Neural cell (in vitro differentiated cells): ENCODE measurements at regions not wholly inside any gene's neighbourhood (a gene's known extent, or its start where the extent isn't known, plus 50 kb on each side); places are given as distances from the start of the nearest gene placed in this dataset.

Source experiments
- H2AFZ ChIP-seq: fragments of 200-600, 300-800 bp; sonication (generic), shearing (Covaris generic); 2 replicates; pipeline ENCODE4 v1.6.0; 2014; ENCODE audit warnings: low read depth, mild to moderate bottlenecking, antibody characterized with exemption, low read length, moderate library complexity
- H3F3A ChIP-seq: fragments of 200-600 bp; shearing (Covaris generic); 2 replicates; pipeline ENCODE4 v1.6.1; 2016; ENCODE audit warnings: mild to moderate bottlenecking, moderate library complexity, mixed read lengths, antibody characterized with exemption, low read length; ENCODE audit not compliant: insufficient read depth, poor library complexity, severe bottlenecking
- H3K27ac ChIP-seq: fragments of 200-600, 300-800 bp; sonication (generic), shearing (Covaris generic); 2 replicates; pipeline ENCODE4 v1.5.1; 2014; ENCODE audit warnings: mild to moderate bottlenecking, low read length, moderate library complexity
- H3K27me3 ChIP-seq: fragments of 300-800, 200-600 bp; sonication (generic), shearing (Covaris generic); 2 replicates; pipeline ENCODE4 v1.6.0; 2014; ENCODE audit warnings: mild to moderate bottlenecking, low read depth, low read length, moderate library complexity; ENCODE audit not compliant: insufficient read depth
- H3K36me3 ChIP-seq: fragments of 300-800, 200-600 bp; sonication (generic), shearing (Covaris generic); 2 replicates; pipeline ENCODE4 v1.5.1; 2014; ENCODE audit warnings: mild to moderate bottlenecking, antibody characterized with exemption, low read length, moderate library complexity; ENCODE audit not compliant: insufficient read depth
- H3K4me2 ChIP-seq: fragments of 300-800, 200-600 bp; sonication (generic), shearing (Covaris generic); 2 replicates; pipeline ENCODE4 v1.6.0; 2014; ENCODE audit warnings: mild to moderate bottlenecking, low read length
- H3K4me3 ChIP-seq: fragments of 300-800, 200-600 bp; sonication (generic), shearing (Covaris generic); 2 replicates; pipeline ENCODE4 v1.5.1; 2014; ENCODE audit warnings: mild to moderate bottlenecking, low read length, moderate library complexity
- H3K79me2 ChIP-seq: fragments of 200-600 bp; shearing (Covaris generic); replicated peaks from 2 replicates; pipeline ENCODE4 v1.6.0; 2014; ENCODE audit warnings: mild to moderate bottlenecking, low read length, moderate library complexity; ENCODE audit not compliant: insufficient read depth
- H3K9ac ChIP-seq: fragments of 300-800, 200-600 bp; sonication (generic), shearing (Covaris generic); 2 replicates; pipeline ENCODE4 v1.6.1; 2016; ENCODE audit warnings: mild to moderate bottlenecking, low read length, mixed read lengths
- H3K9me2 ChIP-seq: fragments of 200-600 bp; shearing (Covaris generic); 2 replicates; pipeline ENCODE4 v1.6.1; 2016; ENCODE audit warnings: mild to moderate bottlenecking, low read length, mixed read lengths; ENCODE audit not compliant: insufficient read depth
- H3K9me3 ChIP-seq: fragments of 200-600, 300-800 bp; sonication (generic), shearing (Covaris generic); 2 replicates; pipeline ENCODE4 v1.6.1; 2016; ENCODE audit warnings: mild to moderate bottlenecking, mixed run types, low read length, moderate library complexity, mixed read lengths
- H4K20me1 ChIP-seq: fragments of 200-600 bp; shearing (Covaris generic); 2 replicates; pipeline ENCODE4 v1.6.1; 2016; ENCODE audit warnings: mild to moderate bottlenecking, mixed run types; ENCODE audit not compliant: insufficient read depth
- EP300 ChIP-seq: fragments of 450-650 bp; conservative IDR thresholded peaks from 2 replicates; pipeline ENCODE4 v1.6.1; 2014; ENCODE audit warnings: antibody characterized with exemption, mild to moderate bottlenecking, moderate library complexity; ENCODE audit not compliant: poor library complexity, severe bottlenecking
- EZH2 ChIP-seq: fragments of 200-600, 300-800 bp; shearing (Covaris generic), sonication (generic); IDR thresholded peaks from 2 replicates; pipeline ENCODE4 v1.6.1; 2014; ENCODE audit warnings: antibody characterized with exemption, low read length, borderline replicate concordance, mild to moderate bottlenecking; ENCODE audit not compliant: insufficient read depth, poor library complexity, severe bottlenecking
- MXI1 ChIP-seq: fragments of 450-650 bp; conservative IDR thresholded peaks from 2 replicates; pipeline ENCODE4 v1.6.1; 2014; ENCODE audit warnings: antibody characterized with exemption, mild to moderate bottlenecking; ENCODE audit not compliant: poor library complexity, severe bottlenecking
- POLR2AphosphoS5 ChIP-seq: IDR thresholded peaks from 2 replicates; pipeline ENCODE4 v1.6.1; 2012
- RAD21 ChIP-seq: fragments of 450-650 bp; conservative IDR thresholded peaks from 2 replicates; pipeline ENCODE4 v1.6.1; 2014; ENCODE audit warnings: antibody characterized with exemption, mild to moderate bottlenecking, moderate library complexity
- SMC3 ChIP-seq: fragments of 450-650 bp; conservative IDR thresholded peaks from 2 replicates; pipeline ENCODE4 v1.6.1; 2014; ENCODE audit warnings: antibody characterized with exemption, mild to moderate bottlenecking, moderate library complexity; ENCODE audit not compliant: poor library complexity
- TAF1 ChIP-seq: IDR thresholded peaks from 2 replicates; pipeline ENCODE4 v1.6.1; 2012; ENCODE audit warnings: low read depth
- TF ChIP-seq, protein P1 (sequence below): fragments of 450-650 bp; IDR thresholded peaks from 2 replicates; pipeline ENCODE4 v1.5.1; 2014; ENCODE audit warnings: antibody characterized with exemption, mild to moderate bottlenecking, moderate library complexity; ENCODE audit not compliant: poor library complexity, severe bottlenecking
- TF ChIP-seq, protein P2 (sequence below): IDR thresholded peaks from 2 replicates; pipeline ENCODE4 v1.6.1; 2012; ENCODE audit warnings: borderline replicate concordance

DNA sequence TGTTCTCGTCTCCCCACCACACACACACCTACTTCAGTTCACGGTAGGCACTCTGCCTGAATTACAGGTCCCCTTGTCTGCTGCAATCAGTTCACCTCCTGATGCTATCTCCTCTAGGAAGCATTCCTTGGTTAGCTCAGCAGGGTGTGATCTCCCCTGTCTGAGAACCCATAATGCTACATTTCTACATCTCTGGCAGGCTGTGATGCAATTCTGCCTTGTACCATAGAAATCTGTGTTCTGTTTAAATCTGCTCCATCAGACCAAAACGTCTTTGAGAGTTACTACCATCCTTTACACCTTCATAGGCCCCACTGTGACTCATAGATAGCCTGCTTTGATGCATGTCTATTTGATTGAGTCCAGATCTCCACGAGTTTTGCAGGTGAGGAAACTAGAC, 103.9 kb downstream of the TTC32 start:
- no peak overlapping the region for H3K9ac ChIP-seq
- H2AFZ ChIP-seq = no peak overlapping the region
- H3K4me3 ChIP-seq = no peak overlapping the region
- H3K9me3 ChIP-seq = no peaks in the 10 kb centered on the region
- no peaks in the 10 kb centered on the region for H3K27me3 ChIP-seq
- TF ChIP-seq MXI1 = no peak
- TF ChIP-seq TAF1 = no peak
- TF ChIP-seq EP300 = no peak
- TF ChIP-seq, protein P1, sequence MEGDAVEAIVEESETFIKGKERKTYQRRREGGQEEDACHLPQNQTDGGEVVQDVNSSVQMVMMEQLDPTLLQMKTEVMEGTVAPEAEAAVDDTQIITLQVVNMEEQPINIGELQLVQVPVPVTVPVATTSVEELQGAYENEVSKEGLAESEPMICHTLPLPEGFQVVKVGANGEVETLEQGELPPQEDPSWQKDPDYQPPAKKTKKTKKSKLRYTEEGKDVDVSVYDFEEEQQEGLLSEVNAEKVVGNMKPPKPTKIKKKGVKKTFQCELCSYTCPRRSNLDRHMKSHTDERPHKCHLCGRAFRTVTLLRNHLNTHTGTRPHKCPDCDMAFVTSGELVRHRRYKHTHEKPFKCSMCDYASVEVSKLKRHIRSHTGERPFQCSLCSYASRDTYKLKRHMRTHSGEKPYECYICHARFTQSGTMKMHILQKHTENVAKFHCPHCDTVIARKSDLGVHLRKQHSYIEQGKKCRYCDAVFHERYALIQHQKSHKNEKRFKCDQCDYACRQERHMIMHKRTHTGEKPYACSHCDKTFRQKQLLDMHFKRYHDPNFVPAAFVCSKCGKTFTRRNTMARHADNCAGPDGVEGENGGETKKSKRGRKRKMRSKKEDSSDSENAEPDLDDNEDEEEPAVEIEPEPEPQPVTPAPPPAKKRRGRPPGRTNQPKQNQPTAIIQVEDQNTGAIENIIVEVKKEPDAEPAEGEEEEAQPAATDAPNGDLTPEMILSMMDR = no peak
- no peak for TF ChIP-seq RAD21
- no peak for TF ChIP-seq POLR2AphosphoS5
- TF ChIP-seq, protein P2, sequence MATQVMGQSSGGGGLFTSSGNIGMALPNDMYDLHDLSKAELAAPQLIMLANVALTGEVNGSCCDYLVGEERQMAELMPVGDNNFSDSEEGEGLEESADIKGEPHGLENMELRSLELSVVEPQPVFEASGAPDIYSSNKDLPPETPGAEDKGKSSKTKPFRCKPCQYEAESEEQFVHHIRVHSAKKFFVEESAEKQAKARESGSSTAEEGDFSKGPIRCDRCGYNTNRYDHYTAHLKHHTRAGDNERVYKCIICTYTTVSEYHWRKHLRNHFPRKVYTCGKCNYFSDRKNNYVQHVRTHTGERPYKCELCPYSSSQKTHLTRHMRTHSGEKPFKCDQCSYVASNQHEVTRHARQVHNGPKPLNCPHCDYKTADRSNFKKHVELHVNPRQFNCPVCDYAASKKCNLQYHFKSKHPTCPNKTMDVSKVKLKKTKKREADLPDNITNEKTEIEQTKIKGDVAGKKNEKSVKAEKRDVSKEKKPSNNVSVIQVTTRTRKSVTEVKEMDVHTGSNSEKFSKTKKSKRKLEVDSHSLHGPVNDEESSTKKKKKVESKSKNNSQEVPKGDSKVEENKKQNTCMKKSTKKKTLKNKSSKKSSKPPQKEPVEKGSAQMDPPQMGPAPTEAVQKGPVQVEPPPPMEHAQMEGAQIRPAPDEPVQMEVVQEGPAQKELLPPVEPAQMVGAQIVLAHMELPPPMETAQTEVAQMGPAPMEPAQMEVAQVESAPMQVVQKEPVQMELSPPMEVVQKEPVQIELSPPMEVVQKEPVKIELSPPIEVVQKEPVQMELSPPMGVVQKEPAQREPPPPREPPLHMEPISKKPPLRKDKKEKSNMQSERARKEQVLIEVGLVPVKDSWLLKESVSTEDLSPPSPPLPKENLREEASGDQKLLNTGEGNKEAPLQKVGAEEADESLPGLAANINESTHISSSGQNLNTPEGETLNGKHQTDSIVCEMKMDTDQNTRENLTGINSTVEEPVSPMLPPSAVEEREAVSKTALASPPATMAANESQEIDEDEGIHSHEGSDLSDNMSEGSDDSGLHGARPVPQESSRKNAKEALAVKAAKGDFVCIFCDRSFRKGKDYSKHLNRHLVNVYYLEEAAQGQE = no peak
- TF ChIP-seq SMC3 = no peak
- TF ChIP-seq EZH2 = no peak
- no peaks in the 10 kb centered on the region for H3K9me2 ChIP-seq
- no peaks in the 10 kb centered on the region for H3F3A ChIP-seq
- no peak overlapping the region for H3K4me2 ChIP-seq
- no peaks in the 10 kb centered on the region for H4K20me1 ChIP-seq
- no peaks in the 10 kb centered on the region for H3K36me3 ChIP-seq
- no peak overlapping the region for H3K27ac ChIP-seq
- no peaks in the 10 kb centered on the region for H3K79me2 ChIP-seq

DNA sequence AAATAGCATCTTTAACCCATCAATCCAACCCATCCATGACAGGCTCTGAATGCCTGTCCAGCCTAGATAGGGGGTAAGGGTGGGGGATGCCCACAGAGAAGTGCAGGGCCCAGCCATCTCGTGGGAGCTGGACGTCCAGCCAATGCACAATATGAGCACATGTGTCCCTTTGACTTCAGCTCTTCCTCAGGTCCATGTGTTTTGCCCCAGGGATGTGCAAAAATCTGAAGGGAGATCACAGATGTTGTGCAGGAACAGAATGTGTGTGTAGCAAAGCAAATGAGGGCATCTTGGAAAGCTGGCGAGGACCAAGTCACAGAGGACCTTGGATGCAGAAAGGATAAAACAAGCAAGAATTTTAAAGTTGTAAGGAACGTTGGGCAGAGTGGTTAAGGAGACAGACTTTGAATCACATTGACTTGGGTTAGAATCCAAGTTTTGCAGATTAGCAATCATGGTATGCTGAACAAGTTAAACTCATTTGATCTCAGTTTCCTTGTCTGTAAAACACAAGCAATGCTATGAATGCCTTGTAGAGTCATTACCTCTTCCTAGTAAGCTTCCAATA, 104.5 kb downstream of the TTC32 start:
- Histone ChIP-seq H3K9me3 (no peaks in the 10 kb centered on the region), H3K27me3 (no peaks in the 10 kb centered on the region), H4K20me1 (no peaks in the 10 kb centered on the region), H3K36me3 (no peaks in the 10 kb centered on the region), H3K79me2 (no peaks in the 10 kb centered on the region), H3K9me2 (no peaks in the 10 kb centered on the region), H2AFZ (no peak overlapping the region), H3K27ac (no peak overlapping the region), H3K9ac (no peak overlapping the region), H3K4me3 (no peak overlapping the region), H3F3A (no peaks in the 10 kb centered on the region), H3K4me2 (no peak overlapping the region)
- TF ChIP-seq SMC3 = no peak
